ENCODE measurements at regions not wholly inside any gene's neighbourhood (a gene's known extent, or its start where the extent isn't known, plus 50 kb on each side); places are given as distances from the start of the nearest gene placed in this dataset.
"Not testable (repeated sequence)": the region's sequence is repeated elsewhere in the genome, so short reads cannot be mapped to it uniquely, and the experiment has no call there.

DNA sequence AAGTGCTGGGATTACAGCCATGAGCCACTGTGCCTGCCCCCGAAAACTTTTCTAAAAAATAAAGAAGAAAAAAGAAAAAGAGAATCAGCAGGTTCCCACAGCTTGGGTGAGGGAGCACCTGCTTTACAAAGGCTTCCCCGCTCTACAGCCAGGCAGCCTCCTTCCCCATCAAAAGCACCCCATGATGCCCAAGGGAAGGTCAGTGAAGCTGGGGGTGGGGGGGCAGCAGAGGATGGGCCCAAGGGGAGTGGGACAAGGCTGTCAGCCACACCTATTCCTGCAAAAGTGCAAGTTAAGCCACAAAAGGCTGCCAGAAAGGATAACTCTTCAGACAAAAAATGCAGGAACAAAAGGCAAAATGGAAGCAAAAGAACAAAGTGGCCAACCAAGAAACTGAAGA lies 72.5 kb downstream of the FAM50B start:
- no peak for DNase-seq (ENCODE audit: low spot score)

DNA sequence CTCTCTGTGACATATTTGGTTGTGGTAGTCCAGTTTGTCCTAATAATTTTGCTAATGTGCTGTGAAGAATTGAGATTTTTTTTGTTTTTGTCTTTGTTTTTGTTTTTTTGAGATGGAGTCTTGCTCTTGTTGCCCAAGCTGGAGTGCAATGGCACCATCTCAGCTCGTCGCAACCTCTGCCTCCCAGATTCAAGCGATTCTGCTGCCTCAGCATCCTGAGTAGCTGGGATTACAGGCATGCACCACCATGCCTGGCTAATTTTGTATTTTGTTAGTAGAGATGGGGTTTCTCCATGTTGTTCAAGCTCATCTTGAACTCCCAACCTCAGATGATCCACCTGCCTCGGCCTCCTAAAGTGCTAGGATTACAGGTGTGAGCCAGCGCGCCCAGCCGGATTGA lies 73.4 kb downstream of the FAM50B start:
- DNase-seq (ENCODE audit: low spot score): not testable (repeated sequence)

DNA sequence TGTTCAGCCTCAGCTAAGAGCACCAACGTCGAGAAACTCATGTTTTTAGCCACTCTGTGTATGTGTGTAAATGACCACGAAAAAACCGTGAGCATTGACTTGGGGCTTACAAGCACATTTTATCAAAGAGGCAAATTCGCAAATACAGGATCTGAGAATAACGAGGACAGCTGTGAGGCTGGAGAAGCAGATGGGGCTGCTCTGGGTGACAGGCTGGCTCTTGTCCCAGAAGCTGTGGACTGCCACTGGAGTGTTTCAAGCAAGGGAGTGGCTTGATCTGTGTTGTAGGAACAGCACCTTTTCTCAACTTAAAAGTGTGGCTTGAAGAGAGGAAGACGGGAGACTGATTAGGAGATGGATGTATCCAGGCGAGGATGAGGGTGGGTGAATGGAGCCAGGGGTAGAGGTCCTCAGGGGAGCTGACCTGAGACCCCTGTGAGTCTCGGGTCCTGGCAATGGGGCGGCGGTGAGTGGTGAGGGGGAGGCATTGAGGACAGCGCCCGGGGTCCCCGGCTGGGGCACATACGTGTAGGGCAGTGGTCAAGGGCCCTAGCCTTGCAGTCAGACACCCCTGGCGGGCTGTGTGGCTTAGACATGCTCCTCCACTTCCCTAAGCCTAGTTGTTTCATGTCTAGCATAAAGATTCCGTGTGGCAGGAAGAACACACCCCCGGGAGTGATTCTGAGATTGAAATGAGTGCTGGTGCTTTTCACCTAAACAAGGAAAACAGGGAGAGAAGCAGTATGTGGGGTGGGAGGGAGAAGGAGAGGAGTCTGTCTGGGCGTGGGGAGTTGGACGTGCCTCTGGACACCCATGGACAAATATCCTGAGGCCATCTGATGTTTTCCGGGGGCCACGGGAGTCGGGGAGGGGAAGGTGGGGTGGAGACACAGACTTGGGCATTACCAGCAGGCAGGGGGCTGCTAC lies 76.3 kb downstream of the FAM50B start:
- DNase-seq (ENCODE audit: low spot score): not testable (repeated sequence)

DNA sequence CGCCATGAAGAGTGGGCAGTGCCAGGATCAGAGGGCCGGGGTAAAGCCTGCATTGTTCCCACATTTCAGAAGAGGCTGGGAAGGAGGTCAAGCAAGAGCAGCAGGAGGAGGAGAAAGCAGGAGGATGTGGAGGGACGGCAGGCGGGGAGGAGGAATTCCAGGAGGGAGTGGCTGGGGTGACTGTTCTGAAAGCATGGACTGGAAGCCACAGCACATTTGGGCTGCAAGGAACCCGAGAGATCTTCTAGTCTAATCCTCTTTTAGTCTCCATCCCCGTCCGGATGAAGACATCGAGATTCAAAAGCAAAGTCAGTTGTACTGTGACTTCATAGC lies 76.9 kb downstream of the FAM50B start:
- no peak for DNase-seq (ENCODE audit: low spot score)

DNA sequence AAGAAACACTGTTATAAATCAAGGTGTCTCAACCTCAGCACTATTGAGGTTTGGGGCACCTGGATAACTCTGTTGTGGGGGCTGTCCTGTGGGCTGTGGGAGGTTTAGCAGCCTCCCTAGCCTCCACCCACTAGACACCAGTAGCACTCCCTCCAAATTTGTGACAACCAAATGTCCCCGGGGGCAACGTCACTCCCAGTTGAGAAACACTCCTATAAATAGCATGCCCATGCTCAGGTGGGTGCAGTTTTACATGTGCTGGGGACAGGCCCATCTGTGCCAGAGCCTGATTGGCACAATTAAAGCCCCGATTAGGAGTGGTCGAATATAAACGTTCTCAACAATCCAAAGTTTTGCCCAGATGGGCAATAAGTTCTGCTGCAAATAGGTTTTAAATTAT lies 78.9 kb downstream of the FAM50B start:
- no peak for DNase-seq (ENCODE audit: low spot score)

DNA sequence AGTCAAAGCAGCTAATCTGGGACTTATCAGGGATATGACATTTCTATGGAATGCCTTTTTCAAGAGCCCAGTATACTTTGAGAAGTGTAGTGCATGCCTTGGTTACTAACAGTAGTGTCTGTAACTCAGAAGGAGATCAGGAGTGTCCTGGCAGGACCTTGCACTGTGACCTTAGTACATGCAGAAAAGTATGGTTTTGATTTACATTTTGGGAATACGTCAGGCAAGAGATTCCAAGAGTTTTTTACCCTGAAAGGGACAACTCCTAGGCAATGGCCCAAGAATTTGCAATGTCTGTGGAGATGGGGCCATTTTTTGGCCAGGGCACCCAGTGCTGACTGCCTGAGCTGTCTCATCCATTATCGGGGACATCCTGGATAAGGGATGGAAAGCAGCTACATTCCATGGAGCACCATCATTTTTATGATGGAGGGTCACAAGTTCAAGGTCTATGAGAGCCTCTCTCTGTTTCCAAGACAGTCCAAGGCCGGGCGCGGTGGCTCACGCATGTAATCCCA lies 80.2 kb downstream of the FAM50B start:
- no peak for DNase-seq (ENCODE audit: low spot score)

DNA sequence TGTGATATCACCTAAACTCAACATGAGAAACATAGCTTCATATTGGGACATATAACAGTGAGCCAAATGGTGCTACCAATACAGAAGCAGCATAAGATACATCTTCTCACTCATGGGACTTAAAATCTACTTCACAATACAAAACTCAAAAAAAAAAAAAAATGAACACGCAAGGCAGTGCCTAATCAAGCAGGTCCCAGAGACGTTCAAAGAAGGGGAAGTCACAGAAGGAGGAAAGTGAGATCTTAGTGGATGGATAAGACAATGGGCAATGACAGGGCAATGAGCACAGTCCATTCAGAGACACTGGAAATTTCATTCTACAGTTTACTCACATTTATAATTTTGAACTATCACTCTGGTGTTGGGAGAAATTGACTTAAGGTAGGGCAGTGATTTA lies 88.3 kb downstream of the FAM50B start:
- no peak for DNase-seq (ENCODE audit: low spot score)

DNA sequence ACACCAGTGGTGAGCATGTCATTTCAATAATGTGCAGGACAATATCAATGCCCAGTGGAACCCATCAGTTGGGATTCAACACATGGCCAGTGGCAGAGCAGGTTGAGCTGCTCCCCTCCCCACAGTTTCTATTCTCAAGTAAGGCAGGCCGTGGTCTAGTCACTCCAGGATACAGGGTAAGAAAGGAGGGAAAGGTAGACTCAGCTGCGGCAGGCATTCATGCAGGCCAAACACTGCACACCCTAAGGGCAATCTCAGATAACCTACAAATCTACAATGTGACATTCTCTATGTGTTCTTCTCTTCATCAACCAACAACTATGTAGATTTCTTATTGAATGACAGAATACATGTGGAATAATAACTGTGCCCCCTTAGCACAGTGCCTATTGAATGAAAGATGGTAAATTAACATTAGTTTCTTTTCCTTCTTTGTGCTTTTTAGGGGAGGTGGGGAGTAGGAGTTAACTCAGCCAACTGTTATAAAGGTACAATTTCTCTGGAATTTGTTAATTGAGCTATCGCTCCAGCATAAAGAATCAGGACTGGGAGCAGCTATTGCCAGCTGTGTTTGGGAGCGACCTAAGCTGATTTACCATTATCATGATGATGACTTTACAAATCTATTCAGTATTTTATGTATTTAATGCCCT lies 89.7 kb downstream of the FAM50B start:
- DNase-seq (ENCODE audit: low spot score): no peak

DNA sequence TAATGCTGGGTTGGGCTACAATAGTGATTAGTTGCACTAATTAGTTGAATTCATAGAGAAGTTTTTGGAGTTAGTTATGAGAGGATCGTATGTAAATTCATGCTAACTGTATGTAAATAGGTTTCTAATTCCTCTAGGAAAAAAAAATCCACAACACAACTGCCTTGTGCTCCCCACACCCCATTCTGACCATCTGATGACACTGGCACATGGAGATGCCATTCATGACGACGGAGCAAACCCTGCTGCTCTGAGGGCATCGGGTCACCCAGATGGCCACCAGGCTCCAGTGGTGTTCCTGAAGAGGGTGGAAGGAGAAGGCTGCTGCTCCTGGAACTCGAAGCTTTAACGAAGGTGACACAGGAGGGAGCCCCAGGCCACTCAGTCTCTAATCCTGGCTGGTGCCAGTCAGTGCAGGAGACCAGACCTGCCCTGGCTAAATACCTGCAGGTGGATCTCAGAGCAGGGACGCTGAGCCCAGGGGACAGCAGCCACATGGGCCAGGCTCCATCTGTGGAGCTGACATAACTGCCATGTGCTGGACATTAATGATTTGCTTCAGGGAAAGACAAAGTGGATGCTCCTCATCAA lies 90.3 kb downstream of the FAM50B start:
- no peak for DNase-seq (ENCODE audit: low spot score)

DNA sequence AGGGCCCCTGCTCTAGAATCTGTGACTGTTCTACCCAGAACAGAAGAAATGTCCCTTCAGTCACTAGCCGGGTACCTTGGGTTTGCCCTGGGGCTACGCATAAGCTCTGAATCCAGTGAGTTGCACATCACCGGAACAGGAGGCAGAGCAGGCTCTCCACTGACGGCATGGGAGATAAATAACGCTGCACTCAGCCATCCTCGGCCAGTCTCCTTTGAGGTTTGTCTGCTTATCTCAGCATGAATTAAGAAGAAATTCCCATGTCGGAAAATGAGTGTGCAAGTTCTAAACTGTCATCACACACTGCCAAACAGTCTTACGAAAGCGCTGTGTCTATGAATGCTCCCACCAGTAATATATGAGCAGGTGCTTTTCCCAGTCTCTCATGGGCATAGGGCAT lies 90.8 kb downstream of the FAM50B start:
- DNase-seq (ENCODE audit: low spot score): no peak

DNA sequence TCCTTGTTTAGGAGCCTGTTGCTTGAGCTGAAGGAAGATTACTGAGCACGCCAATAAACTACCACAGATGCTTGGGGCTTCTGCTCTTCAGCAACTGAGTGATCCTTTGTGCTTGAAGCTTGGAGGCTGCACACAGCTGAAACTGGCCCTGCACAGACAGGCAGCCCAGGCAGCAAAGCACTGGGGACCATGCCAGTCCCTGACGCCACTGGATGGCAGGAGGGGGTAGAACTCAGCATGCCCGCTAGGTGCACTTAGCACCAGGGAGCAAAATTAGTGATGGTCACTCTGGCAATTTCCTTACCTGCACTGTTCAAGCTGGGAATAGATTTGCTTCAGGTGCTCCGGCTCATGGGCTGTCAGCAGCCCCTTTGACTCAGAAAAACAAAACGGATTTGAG lies 91.5 kb downstream of the FAM50B start:
- DNase-seq (ENCODE audit: low spot score): no peak

DNA sequence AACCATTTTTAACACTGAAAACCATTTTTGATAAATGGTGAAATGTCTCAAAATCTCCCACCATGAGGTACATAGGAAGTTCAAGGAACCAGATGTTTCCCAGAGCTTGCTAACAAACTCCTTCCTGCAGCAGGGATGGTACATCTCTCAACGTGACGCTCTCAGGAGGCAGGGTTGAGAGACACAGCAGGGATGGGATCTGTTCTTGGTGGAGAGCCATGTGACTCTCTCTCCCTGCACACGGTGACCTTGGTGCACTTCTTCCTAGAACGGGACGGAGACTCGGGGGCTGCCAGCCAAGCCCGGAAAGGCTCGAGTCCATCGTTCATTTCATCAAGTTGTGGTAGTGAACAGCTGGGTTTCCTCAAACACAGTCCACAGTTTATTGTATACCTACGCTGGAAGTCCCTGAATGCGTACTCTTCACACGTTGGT lies 94.2 kb downstream of the FAM50B start:
- no peak for DNase-seq (ENCODE audit: low spot score)

DNA sequence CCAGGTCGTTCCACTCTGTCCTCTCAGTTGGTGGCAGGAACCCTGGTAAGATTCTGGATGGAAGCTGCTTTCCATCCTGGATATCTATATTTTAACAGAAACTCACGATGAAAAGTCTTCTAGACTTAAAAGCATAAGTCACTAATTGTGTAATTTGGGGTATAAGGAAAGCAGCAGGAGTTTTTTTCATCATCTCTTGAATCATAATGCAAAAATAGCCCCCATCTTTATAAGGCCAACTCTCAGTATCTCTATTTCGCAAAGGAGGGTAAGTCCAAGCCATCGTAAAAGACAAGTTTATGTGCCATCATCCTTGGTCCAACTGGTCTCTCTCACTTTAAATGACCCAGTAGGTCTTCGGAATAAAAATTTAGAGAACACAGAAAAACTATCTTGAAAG lies 95.1 kb downstream of the FAM50B start:
- no peak for DNase-seq (ENCODE audit: low spot score)

DNA sequence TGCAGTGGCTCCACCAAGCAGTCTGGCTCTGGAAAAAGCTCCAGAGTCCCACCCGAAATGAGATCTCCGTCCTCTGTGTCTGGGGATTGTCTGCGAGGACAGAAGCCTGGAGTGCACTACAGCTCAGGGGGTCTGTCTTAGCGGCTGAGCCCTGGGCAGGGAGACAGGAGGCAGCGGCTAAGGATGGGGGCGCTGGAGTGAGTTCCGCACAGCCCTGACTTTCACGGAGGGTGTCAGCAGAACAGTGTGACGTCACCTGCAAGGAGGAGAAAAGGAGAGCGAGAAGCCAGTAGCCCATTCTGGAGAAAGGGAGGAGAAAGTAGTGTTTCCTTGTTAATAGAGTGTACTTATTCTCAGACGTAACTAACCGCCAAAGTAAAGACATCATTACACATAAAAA lies 97.6 kb downstream of the FAM50B start:
- no peak for DNase-seq (ENCODE audit: low spot score)

DNA sequence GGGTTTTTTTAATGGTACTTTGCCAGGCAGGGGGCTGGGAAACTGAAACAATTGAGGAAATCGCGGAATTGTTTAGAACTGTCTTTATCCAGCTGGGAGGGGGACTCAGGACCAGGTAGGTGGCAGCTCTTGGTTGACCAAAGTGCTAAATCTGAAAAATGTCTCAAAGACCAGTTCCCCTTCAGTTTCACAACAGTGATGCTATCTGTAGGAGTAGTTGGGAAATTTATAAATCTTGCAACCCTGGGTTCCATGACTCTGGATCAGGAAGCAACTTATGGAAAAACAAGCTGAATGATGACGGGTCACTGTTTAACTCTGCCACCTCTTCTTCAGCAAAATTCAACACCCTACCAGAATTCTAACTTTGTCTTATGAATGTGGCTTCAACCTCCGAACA lies 99.7 kb downstream of the FAM50B start:
- no peak for DNase-seq (ENCODE audit: low spot score)

DNA sequence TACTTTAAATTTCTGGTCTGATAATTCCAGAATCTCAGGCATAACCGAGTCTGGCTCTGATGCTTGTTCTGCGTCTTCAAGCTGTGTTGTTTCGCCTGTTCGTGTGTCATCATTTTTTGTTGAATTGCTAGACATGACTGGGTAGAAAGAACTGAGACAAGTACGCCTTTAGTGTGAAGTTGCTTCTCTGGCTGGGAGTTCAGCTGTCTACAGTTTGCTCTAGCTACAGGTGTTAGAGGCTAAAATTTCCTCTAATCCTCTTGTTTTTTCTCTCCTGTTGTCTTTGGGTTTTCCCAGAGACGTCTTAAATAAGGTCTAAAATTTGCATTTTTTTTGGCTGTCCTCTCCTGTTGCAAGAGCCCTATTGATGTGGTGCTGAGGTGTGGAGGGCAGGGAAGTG lies 100.3 kb downstream of the FAM50B start:
- no peak for DNase-seq (ENCODE audit: low spot score)

DNA sequence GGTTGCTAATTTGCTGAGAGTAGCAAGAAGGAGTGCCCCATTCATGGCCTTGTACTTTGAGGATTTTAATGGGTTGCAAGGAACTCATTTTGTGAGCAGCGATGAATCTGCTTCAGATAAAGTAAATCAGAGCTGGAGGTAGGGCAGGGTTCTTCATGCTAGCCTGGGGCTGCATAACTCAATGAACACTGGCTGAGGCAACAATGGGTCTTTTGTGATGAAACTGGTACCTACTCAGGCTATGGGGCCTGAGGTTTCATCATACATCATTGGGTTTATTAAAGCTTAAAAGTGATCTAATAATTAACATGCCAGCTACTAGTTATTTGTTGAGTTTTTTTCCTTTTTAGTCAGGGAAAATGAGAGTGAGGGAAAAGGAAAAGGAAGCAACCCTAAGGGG lies 106.9 kb downstream of the FAM50B start:
- DNase-seq (ENCODE audit: low spot score): peak; percentile 42

DNA sequence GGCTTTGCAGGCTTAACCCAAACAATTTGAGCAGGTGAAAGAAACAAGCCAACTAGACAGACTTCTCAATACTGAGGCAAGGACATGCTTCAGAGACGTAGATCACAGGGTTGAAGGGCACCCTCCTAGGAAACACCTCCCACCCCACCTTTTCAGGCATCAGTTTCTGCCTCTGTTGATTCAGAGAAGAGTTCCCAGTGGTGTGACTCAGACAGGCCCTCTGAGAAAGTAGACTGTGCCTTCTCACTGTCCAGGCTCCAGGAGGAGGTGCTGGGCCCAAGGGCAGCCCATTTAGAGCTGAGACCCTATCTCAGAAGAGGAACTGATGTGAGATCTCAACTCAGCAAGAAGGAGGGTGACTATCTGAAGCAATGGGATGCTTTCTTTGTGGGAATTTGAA lies 108.1 kb downstream of the FAM50B start:
- peak; percentile 17 for DNase-seq (ENCODE audit: low spot score)

DNA sequence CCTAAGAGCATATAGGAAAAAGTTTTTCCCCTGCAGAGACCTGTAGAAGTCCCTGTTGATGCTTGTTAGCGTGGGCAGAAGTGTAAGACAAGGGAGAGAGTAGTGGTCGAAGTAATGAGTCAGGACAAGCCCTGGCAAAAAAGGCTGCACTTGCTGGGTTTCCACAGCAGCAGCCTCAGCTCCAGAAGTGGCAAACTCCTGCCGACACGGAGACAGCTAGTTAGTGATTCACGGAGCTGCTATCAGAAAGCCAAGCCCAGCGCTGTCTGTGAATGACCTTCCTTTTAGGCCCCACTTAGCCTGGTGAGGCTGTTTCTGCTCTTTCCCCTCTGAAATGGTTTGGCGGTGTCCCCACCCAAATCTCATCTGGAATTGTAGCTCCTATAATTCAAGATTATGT lies 109.1 kb downstream of the FAM50B start:
- DNase-seq (ENCODE audit: low spot score): no peak

DNA sequence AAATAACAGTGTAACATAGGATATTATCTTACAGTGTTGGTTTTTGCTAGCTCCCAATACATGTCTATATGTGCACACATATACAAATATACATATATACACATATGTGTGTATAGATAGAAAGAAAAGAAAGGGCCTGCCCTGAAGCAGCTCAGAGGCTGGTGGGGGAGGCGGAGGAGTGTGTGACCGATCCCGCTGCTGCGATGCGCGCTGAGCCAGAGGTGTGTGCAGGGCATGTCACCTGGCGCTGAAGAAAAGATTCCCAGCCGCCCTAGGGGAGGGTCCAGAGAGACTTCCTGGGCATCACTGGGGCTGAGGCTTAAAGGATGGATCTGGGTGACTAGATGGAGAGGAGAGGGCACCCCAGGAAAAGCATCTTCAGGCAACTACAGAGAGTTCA lies 110.2 kb downstream of the FAM50B start:
- DNase-seq (ENCODE audit: low spot score): no peak

DNA sequence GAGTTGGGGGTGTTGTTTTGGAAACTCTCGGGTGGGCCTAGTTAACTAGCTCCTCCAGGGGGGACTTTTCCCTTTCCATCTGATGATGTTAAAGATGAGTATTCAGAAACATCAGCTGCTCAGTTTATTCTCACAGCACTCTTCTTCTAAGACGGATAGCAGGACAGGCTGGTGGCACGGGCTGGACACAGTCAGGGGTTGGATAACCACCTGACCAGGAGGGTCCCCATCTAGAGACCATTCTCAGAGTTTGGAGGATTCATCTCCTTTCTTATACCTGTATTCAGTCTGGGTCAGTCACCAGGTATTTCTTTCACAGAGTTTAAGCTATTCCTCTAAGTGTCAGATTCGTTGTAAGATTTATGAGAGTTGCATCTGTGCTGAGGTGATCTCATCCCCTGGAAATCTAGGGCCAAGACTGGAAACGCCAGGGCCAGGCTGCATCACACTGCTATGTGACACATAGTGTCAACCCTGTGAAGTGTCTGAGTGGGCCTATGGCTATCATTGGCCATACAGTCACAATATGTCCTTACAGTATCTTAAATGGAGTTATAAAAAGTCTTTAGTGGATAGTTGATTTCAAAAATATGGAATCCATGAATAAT lies 111.7 kb downstream of the FAM50B start:
- peak; percentile 65 for DNase-seq (ENCODE audit: low spot score)

DNA sequence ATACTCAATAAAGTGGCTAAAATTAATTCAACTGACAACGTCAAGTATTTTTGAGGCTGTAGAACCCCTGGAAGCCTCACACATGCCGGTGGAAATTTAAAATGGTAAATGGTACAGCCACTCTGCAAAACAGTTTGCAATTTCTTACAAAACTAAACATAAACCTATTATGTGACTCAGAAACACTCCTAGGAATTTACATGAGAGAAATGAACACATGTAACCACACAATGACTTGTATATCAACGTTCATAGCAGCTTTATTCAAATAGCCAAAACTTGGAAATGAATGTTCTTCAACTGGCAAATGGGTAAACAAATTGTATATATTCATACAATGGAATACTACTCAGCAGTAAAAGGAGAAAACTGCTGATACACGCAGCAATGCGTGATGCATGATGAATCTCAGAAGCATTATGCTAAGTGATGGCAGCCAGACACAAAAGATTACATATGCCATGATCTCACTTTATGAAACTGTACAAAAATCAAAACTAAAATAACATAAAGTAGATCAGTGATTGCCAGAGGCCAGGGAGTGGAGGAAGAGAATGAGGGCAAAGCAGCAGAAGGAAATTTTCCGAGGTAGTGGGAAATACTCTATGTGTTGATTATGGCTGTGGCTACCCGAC lies 112.5 kb downstream of the FAM50B start:
- DNase-seq (ENCODE audit: low spot score): no peak
